HG02623 (cell line): ENCODE measurements at regions not wholly inside any gene's neighbourhood (a gene's known extent, or its start where the extent isn't known, plus 50 kb on each side); places are given as distances from the start of the nearest gene placed in this dataset.

Experiments used
- ATAC-seq: cut with Tn5 transposase; IDR thresholded peaks from one replicate; pipeline ENCODE4 v1.9.1; 2021; ENCODE audit warnings: moderate library complexity; ENCODE audit not compliant: unreplicated experiment

DNA sequence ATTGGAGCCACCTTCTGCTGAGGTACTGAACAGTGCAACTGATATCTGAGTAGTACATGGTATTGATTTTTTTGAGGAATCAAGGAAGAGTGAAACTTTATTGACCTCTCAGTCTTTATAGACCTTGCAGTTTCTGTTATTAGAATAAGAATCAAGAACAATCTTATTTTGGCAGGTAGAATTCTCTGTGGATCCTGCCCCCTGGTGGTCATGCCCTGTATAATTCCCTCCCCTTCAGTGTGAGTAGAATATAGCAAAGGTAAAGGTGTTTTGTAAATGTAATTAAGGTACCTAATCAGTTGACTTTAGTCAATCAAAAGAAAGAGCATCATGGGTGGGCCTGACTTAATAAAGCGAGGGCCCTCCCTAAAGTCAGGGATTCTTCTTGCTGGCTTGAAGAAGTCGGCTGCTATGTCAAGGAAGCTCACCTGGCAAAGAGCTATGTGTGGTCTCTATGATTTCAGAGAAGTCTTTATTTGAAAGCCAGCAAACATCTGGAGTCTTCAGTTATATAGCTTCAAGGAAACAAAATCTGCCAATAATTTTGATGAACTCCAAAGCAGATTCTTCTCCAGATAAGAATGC lies 142.8 kb downstream of the LSM5 start:
- ATAC-seq: no peak

- no peak for ATAC-seq
These were observed 143.9 kb downstream of the LSM5 start for GRCh38 chr7:32346253-32346652.

DNA sequence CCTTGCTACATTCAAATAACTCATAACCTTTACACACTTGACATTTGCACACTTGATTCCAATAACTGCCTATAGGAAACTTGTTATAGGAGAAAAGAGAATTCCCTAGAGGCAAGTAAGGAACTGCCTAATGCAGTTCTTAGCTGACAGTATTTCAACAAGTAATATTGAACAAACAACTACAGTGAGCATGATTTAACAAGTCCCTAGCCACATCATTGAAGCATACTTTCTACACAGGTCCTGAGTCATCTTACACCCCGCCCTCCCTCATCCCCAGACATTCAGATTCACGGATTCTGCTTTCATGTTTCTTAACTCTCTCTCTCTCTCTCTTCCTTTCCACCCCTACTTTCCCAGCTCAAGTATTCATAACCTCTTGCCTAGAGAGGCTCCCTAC lies 153.5 kb downstream of the LSM5 start:
- no peak for ATAC-seq

GRCh38 chr7:32335107-32335506 lies 155.1 kb downstream of the LSM5 start:
- no peak for ATAC-seq

GRCh38 chr7:32330602-32331001 lies 159.6 kb downstream of the LSM5 start:
- no peak for ATAC-seq

DNA sequence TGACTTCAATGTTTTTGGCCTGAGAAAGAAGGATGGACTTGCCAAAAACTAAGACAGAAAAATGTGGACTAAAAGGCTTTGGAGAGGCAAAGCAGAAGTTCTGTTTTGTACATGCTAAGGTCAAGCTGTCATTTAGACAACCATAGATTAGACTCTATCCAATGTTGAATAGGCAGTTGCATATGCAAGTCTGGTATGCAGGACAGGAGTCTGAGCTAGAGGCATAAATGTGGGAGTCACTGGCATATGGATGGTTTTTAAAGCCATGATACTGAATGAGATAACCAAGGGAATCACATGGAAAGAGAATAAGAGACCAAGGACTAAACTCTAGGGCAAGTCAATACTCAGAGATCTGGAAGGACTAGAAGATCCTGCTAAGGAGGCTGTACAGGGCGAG lies 164.1 kb downstream of the LSM5 start:
- ATAC-seq: no peak

DNA sequence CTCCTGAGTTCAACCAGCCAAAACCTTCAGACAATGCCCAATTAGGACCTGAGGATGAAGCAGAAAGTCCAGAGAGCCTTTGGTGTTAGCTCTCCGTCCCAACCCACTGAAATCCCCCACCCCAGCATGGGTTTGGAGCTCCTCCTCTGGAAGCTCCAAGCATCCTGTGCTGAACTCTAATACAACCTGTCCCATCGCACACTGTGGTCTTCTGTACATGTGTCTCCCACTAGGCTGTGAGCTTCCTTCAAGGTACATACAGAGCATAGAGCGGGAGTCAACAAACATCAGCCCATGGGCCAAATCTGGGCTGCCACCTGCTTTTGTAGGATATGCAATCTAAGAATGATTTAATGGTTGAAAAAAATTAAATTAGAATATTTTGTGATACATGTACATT lies 166.5 kb downstream of the LSM5 start:
- ATAC-seq: no peak

DNA sequence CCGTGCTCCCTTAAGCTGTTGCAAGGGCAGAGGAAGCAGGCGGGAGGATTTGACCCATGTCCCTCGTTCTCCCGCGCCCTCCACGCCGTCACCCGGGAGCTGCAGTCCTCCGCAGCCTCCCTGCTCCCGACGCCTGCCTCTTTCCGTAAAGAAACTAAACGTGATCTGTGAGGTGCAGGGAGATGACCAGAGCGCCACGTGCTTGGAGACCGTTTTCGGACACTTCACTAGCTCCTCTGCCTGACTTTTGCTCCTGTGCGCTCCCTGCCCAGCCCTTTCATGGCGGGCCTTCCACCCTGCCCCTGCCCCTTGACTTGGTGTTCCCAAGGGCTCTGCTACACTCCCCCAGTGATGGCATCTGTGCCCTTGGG lies 171.2 kb downstream of the LSM5 start:
- no peak for ATAC-seq

DNA sequence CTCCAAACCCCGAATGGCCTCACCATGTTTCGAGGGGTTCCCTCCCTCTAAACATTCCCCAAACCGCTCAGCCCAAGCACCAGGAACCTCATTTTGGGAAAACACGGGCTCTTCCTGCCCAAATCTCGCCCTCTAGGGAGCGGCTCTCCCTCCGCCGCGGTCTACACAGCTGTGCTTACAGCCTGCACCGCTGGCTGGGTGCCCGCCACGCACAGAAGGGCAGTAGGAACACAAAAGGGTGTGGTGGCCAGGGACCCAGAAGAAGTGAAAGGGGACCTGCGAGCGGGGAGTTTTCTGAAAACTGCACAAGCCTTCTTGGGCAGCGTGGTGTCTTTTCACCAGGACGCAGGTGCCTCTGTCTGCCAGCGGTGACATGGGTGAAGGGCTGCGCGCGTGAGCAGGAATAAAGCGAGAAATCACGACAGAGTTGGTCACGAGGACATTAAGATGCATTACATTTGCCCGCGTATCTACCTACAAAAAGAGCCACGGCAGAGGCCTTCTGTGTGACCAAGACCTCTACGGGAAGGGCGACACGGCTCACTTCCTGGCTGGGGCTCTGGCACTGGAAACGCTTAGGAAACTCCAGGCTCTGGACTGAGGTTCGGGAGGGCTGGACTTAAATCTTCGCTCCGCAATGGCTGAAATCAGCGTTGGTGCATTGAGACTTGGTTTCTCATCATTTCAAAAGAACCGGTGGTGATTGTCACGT lies 171.7 kb downstream of the LSM5 start:
- no peak for ATAC-seq

DNA sequence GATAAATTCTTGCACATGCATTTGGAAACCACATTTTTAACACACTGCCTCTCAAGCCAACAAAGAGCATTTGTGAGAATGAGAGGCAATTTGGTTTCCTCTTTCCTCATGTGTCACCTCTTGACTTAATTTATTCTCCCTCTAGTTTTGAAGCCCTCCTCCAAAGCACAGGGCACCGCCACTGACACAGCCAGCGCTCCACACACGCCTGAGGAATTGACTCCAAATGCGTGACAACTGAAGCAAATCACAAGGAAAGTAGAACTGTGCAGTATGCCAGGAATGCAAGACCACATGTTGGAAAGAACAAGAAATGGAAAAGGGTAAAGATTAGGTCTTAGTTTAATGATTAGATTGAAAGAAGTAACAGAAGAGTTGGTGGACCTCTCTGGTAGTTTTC lies 173.3 kb downstream of the LSM5 start:
- ATAC-seq: no peak

GRCh38 chr7:32314761-32315160 lies 175.4 kb downstream of the LSM5 start:
- no peak for ATAC-seq

DNA sequence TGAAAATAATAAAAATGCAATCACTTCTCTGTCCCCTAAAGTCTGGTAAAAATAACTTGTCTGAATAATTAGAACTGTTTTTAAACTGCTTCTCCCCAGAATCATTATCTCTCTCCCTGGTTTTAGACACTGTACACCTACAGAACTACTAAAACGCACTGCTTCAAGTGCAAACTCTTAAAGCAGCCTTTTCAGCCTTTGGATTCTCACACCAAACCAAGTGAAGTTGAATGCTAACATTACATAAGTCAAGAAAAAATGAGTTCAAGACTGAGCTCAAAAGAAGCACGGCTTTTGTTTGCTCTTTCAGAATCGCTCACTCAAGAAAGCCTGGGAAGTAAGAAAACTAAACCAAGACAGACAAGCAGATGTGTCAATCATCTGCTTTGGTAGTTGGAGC lies 188.8 kb downstream of the LSM5 start:
- no peak for ATAC-seq

GRCh38 chr7:32299133-32299702 lies 191.0 kb downstream of the LSM5 start:
- no peak for ATAC-seq

DNA sequence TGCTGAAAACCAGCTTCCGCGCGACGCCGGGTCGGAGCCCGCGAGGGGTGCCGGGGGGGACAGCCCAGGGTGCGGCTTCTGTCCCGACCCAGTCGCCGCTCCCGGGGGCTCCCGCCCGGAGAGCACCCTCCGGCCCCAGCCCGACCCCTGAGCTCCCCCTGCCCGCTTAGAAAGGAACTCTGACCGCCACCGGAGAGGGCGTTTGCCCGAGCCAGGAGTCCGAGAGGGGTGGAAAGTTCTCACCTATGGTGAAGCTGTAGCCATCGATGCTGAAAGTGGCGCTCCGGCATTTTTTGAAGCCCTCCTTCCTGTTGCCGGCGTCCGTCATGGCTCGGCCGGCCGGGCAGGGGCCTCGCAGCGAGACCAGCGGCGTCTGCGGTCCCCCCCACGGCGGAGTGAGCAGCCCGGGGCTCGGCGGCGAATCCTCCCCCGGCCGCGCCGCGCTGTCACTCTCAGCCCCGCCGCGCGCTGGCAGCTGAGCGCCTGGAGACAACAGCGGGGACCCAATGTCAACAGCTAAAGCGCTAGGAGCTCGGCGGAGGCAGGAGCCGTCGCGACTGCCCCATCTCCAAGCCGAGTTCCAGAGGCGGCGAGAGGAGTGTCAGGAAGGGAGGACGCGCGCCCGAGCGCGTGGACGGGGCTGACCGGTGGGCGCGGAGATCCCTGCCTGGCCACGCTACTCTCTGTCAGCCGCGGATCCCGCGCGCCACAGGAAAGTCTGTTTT lies 191.6 kb downstream of the LSM5 start:
- ATAC-seq: no peak

DNA sequence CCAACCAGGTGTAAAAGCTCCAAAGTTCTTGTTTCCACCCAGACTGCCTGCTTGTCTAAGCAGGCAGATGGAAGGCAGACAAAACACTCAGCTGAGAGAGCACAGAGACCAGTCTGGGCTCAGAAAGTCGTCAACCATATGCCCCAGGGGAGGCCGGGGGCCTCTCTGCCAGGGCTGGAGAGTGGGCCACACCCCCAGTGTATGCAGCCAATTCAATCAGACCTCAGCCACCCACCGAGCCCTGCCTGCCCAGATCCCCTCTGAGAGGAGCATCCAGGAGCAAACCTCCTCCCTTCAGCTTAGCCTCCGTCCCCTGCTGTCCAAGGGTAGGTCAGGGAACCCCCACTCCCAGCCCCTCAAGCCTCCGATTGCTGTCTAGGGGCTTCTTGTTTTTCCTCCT lies 196.3 kb downstream of the LSM5 start:
- ATAC-seq: no peak

DNA sequence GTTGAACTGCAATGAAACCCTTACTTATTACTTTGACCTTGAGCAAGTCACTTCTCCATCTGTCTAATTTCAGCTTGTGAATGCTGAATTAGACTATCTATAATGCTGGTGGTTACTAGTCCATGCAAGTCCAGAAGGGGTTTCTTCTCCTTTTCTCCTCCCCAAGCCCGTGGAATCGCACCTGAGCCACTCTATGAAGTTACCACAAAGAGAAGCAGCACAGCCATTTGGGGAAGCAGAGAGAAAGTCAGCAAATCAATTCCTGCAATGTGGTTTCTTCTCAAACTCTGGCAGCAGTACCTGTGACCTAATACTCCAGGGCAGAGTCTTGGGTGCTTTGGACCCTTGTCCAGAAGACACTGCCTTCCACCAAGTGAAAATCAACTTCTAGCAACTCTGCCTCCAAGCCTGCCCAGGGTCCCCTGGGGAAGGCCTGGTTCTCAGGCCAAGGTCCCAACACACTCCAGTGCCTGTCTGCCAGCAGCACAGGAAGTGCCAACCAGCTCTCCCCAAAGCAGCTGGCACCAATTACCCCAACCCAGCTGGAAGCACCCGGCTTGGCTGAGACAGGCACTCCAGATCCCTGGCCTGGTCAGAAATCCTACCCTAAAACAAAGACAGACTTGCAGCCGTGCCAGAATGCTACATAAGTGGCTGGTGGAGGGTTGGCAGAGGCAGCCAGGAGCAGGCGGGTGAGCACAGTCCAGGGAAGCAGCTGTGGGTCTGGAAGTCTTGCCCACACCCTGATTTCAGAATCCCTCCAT lies 200.3 kb downstream of the LSM5 start:
- ATAC-seq: no peak

DNA sequence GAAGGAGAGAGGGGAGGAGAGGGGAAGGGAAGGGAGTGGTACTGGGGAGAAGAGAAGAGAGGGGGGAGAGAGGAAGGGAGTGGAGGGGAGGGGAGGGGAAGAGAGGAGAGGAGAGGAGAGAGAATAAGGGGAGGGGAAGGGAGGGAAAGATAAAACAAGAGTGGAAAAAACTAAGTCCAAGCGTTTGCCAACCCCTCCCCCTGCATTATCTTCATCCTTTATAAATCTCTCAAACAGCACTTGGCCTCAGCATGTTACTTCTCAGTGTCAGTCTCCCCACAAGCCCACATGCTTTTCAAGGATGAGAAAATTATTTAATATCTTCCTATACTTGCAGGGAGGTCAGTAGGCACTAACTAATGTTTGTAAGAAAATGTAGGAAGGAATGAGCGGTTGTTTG lies 204.5 kb downstream of the LSM5 start:
- no peak for ATAC-seq

DNA sequence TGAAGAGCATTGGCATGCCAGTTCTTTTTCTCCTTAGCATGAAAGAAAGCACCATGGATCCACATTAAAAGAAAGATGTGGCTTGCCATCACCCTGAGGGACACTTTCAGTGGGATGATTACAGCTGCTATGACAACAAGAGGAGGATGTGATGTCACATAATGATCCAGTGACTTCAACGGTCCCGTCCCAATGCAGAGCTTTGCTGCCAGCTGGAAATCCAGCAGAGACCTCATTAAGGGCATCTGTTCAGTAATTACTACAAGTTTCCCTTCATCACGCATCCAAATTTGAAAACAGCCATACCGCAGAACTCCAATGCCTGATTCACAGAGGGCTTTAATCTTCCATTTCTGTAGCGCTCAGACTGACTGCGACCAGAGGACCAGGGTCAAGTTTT lies 206.6 kb downstream of the LSM5 start:
- ATAC-seq: no peak

GRCh38 chr7:32279500-32279899 lies 209.3 kb upstream of the PDE1C start:
- ATAC-seq: no peak

- peak; percentile 64 for ATAC-seq
These were observed 205.2 kb upstream of the PDE1C start for GRCh38 chr7:32275216-32276009.

DNA sequence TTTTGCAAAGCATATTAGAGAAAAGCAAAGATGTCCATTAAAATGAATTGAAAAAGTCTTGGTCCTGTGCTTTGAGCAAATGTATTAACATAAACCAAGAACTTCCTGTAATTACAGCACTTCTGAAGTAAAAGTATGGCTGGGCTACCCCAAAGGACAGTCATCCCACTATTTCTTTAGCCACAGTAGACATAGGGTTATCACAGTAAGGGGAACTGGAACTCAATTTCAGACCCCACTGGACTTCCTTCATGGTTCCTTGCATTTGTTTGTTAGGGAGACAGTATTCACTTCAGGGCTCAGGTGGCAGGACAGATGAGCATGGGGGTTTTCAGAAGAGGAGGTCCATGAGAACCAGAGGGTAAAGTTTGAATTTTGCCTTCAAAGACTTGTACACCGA lies 203.1 kb upstream of the PDE1C start:
- ATAC-seq: no peak
